ENCODE measurements at regions not wholly inside any gene's neighbourhood (a gene's known extent, or its start where the extent isn't known, plus 50 kb on each side); places are given as distances from the start of the nearest gene placed in this dataset.
"Not testable (repeated sequence)": the region's sequence is repeated elsewhere in the genome, so short reads cannot be mapped to it uniquely, and the experiment has no call there.

- H3K27me3 Mint-ChIP-seq; H3K4me3 Mint-ChIP-seq; DNase-seq; H3K9me3 Mint-ChIP-seq; H3K27ac Mint-ChIP-seq; ATAC-seq; H3K4me1 Mint-ChIP-seq; H3K36me3 Mint-ChIP-seq (ENCODE audit: low read depth): not testable (repeated sequence)
Measured at GRCh38 chr6:112887424-112887823, 540.3 kb downstream of the RFPL4B start.

- no peaks in the 10 kb centered on the region for H3K27me3 Mint-ChIP-seq
- no peak for ATAC-seq
- peaks cover 21% of the 10 kb centered on the region for H3K9me3 Mint-ChIP-seq
- H3K4me3 Mint-ChIP-seq: no peak overlapping the region
- DNase-seq: no peak
- H3K27ac Mint-ChIP-seq: no peak overlapping the region
- no peaks in the 10 kb centered on the region for H3K36me3 Mint-ChIP-seq (ENCODE audit: low read depth)
- H3K4me1 Mint-ChIP-seq: no peaks in the 10 kb centered on the region
Measured at GRCh38 chr6:112899541-112899940, 552.4 kb downstream of the RFPL4B start.

GRCh38 chr6:112903361-112903760 is 556.2 kb downstream of the RFPL4B start:
- Mint-ChIP-seq H3K27ac (no peak overlapping the region), H3K4me3 (no peak overlapping the region), H3K36me3 (ENCODE audit: low read depth) (no peaks in the 10 kb centered on the region), H3K4me1 (no peaks in the 10 kb centered on the region), H3K9me3 (peaks cover 21% of the 10 kb centered on the region), H3K27me3 (no peaks in the 10 kb centered on the region)
- ATAC-seq (no peak), DNase-seq (no peak)

- Mint-ChIP-seq H3K4me3 (no peak overlapping the region), H3K9me3 (peaks cover 10% of the 10 kb centered on the region), H3K27me3 (no peaks in the 10 kb centered on the region), H3K36me3 (ENCODE audit: low read depth) (no peaks in the 10 kb centered on the region), H3K4me1 (no peaks in the 10 kb centered on the region), H3K27ac (no peak overlapping the region)
- ATAC-seq (no peak), DNase-seq (no peak)
Measured at GRCh38 chr6:112906726-112907125, 559.6 kb downstream of the RFPL4B start.

GRCh38 chr6:112909781-112910180 is 562.7 kb downstream of the RFPL4B start:
- Mint-ChIP-seq H3K4me1 (no peaks in the 10 kb centered on the region), H3K4me3 (no peak overlapping the region), H3K27ac (no peak overlapping the region), H3K9me3 (no peaks in the 10 kb centered on the region), H3K27me3 (no peaks in the 10 kb centered on the region), H3K36me3 (ENCODE audit: low read depth) (no peaks in the 10 kb centered on the region)
- no peak for ATAC-seq
- DNase-seq: no peak

- no peaks in the 10 kb centered on the region for H3K27me3 Mint-ChIP-seq
- no peaks in the 10 kb centered on the region for H3K4me1 Mint-ChIP-seq
- no peak for ATAC-seq
- no peak for DNase-seq
- H3K9me3 Mint-ChIP-seq: no peaks in the 10 kb centered on the region
- H3K36me3 Mint-ChIP-seq (ENCODE audit: low read depth): no peaks in the 10 kb centered on the region
- no peak overlapping the region for H3K4me3 Mint-ChIP-seq
- no peak overlapping the region for H3K27ac Mint-ChIP-seq
Measured at GRCh38 chr6:112910256-112910655, 563.1 kb downstream of the RFPL4B start.

GRCh38 chr6:112911959-112912358 is 564.8 kb downstream of the RFPL4B start:
- ATAC-seq (no peak), DNase-seq (no peak)
- no peak overlapping the region for H3K27ac Mint-ChIP-seq
- H3K36me3 Mint-ChIP-seq (ENCODE audit: low read depth): no peaks in the 10 kb centered on the region
- H3K27me3 Mint-ChIP-seq: no peaks in the 10 kb centered on the region
- no peaks in the 10 kb centered on the region for H3K4me1 Mint-ChIP-seq
- H3K9me3 Mint-ChIP-seq: no peaks in the 10 kb centered on the region
- no peak overlapping the region for H3K4me3 Mint-ChIP-seq

- no peak for ATAC-seq
- H3K4me3 Mint-ChIP-seq: no peak overlapping the region
- no peak overlapping the region for H3K27ac Mint-ChIP-seq
- H3K9me3 Mint-ChIP-seq: no peaks in the 10 kb centered on the region
- H3K36me3 Mint-ChIP-seq (ENCODE audit: low read depth): no peaks in the 10 kb centered on the region
- H3K4me1 Mint-ChIP-seq: no peaks in the 10 kb centered on the region
- no peaks in the 10 kb centered on the region for H3K27me3 Mint-ChIP-seq
- no peak for DNase-seq
Measured at GRCh38 chr6:112912416-112913101, 565.4 kb downstream of the RFPL4B start.

- ATAC-seq; DNase-seq; H3K27ac Mint-ChIP-seq; H3K36me3 Mint-ChIP-seq (ENCODE audit: low read depth); H3K4me1 Mint-ChIP-seq; H3K9me3 Mint-ChIP-seq; H3K27me3 Mint-ChIP-seq; H3K4me3 Mint-ChIP-seq: not testable (repeated sequence)
Measured at GRCh38 chr6:112919744-112920143, 572.6 kb downstream of the RFPL4B start.

- Mint-ChIP-seq H3K27ac (no peak overlapping the region), H3K27me3 (no peaks in the 10 kb centered on the region), H3K4me1 (no peaks in the 10 kb centered on the region), H3K4me3 (no peak overlapping the region), H3K9me3 (peaks cover 6% of the 10 kb centered on the region), H3K36me3 (ENCODE audit: low read depth) (no peaks in the 10 kb centered on the region)
- ATAC-seq: no peak
- no peak for DNase-seq
Measured at GRCh38 chr6:112920994-112921393, 573.9 kb downstream of the RFPL4B start.

- no peaks in the 10 kb centered on the region for H3K27me3 Mint-ChIP-seq
- no peaks in the 10 kb centered on the region for H3K4me1 Mint-ChIP-seq
Measured at GRCh38 chr6:112923940-112924587, 576.9 kb downstream of the RFPL4B start.

GRCh38 chr6:112925702-112926101 is 578.6 kb downstream of the RFPL4B start:
- no peak for DNase-seq
- H3K27ac Mint-ChIP-seq: no peak overlapping the region
- no peaks in the 10 kb centered on the region for H3K4me1 Mint-ChIP-seq
- ATAC-seq: no peak
- no peaks in the 10 kb centered on the region for H3K36me3 Mint-ChIP-seq (ENCODE audit: low read depth)
- H3K4me3 Mint-ChIP-seq: no peak overlapping the region
- no peaks in the 10 kb centered on the region for H3K27me3 Mint-ChIP-seq
- H3K9me3 Mint-ChIP-seq: peaks cover 10% of the 10 kb centered on the region

More at GRCh38 chr6:112923940-112924587, 576.9 kb downstream of the RFPL4B start:
- ATAC-seq (no peak), DNase-seq (no peak)
- H3K4me3 Mint-ChIP-seq: no peak overlapping the region
- H3K36me3 Mint-ChIP-seq (ENCODE audit: low read depth): no peaks in the 10 kb centered on the region
- H3K9me3 Mint-ChIP-seq: peaks cover 13% of the 10 kb centered on the region
- H3K27ac Mint-ChIP-seq: no peak overlapping the region

GRCh38 chr6:112927641-112928320 is 580.7 kb downstream of the RFPL4B start:
- Mint-ChIP-seq H3K4me3 (no peak overlapping the region), H3K9me3 (peaks cover 9% of the 10 kb centered on the region), H3K36me3 (ENCODE audit: low read depth) (no peaks in the 10 kb centered on the region), H3K27ac (no peak overlapping the region), H3K27me3 (no peaks in the 10 kb centered on the region), H3K4me1 (no peaks in the 10 kb centered on the region)
- DNase-seq: no peak
- no peak for ATAC-seq

GRCh38 chr6:112929641-112930040 is 582.5 kb downstream of the RFPL4B start:
- Mint-ChIP-seq H3K4me1 (no peaks in the 10 kb centered on the region), H3K27ac (no peak overlapping the region), H3K9me3 (peaks cover 9% of the 10 kb centered on the region), H3K27me3 (no peaks in the 10 kb centered on the region), H3K36me3 (ENCODE audit: low read depth) (no peaks in the 10 kb centered on the region), H3K4me3 (no peak overlapping the region)
- no peak for DNase-seq
- ATAC-seq: no peak

- Mint-ChIP-seq H3K27me3 (no peaks in the 10 kb centered on the region), H3K4me3 (no peak overlapping the region), H3K27ac (no peak overlapping the region), H3K36me3 (ENCODE audit: low read depth) (no peaks in the 10 kb centered on the region), H3K4me1 (no peaks in the 10 kb centered on the region), H3K9me3 (peaks cover 2% of the 10 kb centered on the region)
- ATAC-seq: no peak
- DNase-seq: no peak
Measured at GRCh38 chr6:112931832-112932231, 584.7 kb downstream of the RFPL4B start.
